Stomach (tissue), 8 donors: ENCODE measurements at regions not wholly inside any gene's neighbourhood (a gene's known extent, or its start where the extent isn't known, plus 50 kb on each side); places are given as distances from the start of the nearest gene placed in this dataset.

Experiments
- DNase-seq, 2 donors: peaks; one replicate each; pipeline versions ENCODE4 v3.0.0 to v3.0.0-alpha.2; 2013 to 2019
- H3K27ac ChIP-seq, 5 donors: fragments of 200-600 bp in 4 of 5; sonication (generic) in 4 of 5; one replicate each; pipeline ENCODE4 v1.5.1; 2013 to 2019; ENCODE audit warnings: mild to moderate bottlenecking in 1 of 5, moderate library complexity in 1 of 5
- H3K27me3 ChIP-seq, 3 donors: fragments of 200-600 bp; sonication (generic); one replicate each; pipeline ENCODE4 v1.5.1; 2017 to 2019; ENCODE audit warnings: mixed run types in 1 of 3
- H3K36me3 ChIP-seq, 4 donors: fragments of 200-600 bp; sonication (generic); 1 replicate in 3 of 4; 2 replicates in 1 of 4; pipeline ENCODE4 v1.5.1; 2016 to 2019
- H3K4me1 ChIP-seq, 4 donors: fragments of 200-600 bp; sonication (generic); one replicate each; pipeline ENCODE4 v1.5.1; 2016 to 2019
- H3K4me3 ChIP-seq, 4 donors: fragments of 200-600 bp; sonication (generic) in 3 of 4; one replicate each; pipeline ENCODE4 v1.5.1; 2016 to 2019; ENCODE audit warnings: mild to moderate bottlenecking in 1 of 4
- H3K9me3 ChIP-seq, 4 donors: fragments of 200-600 bp; sonication (generic); one replicate each; pipeline ENCODE4 v1.5.1; 2016 to 2019
- EP300 ChIP-seq: sonication (generic); formaldehyde crosslinking; IDR thresholded peaks from one replicate; pipeline ENCODE4 v1.6.1; 2017; ENCODE audit warnings: antibody characterized with exemption
- POLR2A ChIP-seq, 4 donors: fragments of 450-650 bp; IDR thresholded peaks; one replicate each; pipeline ENCODE4 v1.6.1; 2016; ENCODE audit warnings: antibody characterized with exemption in 4 of 4, control low read depth in 2 of 4, mild to moderate bottlenecking in 1 of 4, moderate library complexity in 1 of 4
- POLR2AphosphoS5 ChIP-seq, 3 donors: sonication (generic); formaldehyde crosslinking; IDR thresholded peaks; one replicate each; pipeline ENCODE4 v1.6.1; 2016; ENCODE audit warnings: antibody characterized with exemption in 3 of 3
- WGBS, 5 donors: extraction: QIAGEN DNeasy Blood & Tissue Kit in 3 of 5; methylation state at CpG; one replicate each; pipeline versions ENCODE4 v1.1.5 to v1.1.7; 2013 to 2018; 5-methylcytosine and 5-hydroxymethylcytosine counted together
- intact Hi-C: fragments of 100-400 bp; cut with DNase I; formaldehyde crosslinking; loops from one replicate; pipeline ENCODE4 v1.15.1; 2023; ENCODE audit warnings: low total_unique reads
- TF ChIP-seq, protein P1 (sequence below), 7 experiments: fragments of 450-650 bp in 4 of 7; fragments of 200-600 bp in 3 of 7; sonication (generic) in 3 of 7; IDR thresholded peaks; one replicate each; pipeline ENCODE4 v1.5.1; 2016 to 2019; ENCODE audit warnings: antibody characterized with exemption in 7 of 7, control low read depth in 2 of 7, mild to moderate bottlenecking in 1 of 7
- donor health status: healthy with polysubstance abuse.
- donor health status: Bipolar disorder and iron deficiency.
- donor health status: healthy.

DNA sequence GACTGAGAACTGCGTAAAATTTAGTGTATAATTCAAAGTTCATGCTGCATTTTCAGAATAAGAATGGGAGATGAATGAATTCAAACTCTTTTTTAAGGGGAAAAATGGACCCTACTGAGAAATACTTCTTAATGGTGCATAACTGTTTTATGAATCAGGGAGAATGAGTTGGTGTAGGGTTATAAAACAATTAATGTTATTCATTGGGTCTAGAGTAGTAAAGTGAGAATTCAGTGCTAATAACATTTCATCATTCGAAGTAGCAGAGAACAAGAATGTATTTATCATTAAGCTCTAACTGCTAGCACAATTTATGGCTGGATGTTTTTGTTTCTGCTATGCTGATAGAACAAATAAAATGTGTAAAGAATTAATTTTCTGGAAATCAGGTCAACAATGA, 310.2 kb downstream of the SLITRK5 start:
- Histone ChIP-seq H3K27ac (no peak overlapping the region), H3K4me1 (no peaks in the 10 kb centered on the region), H3K9me3 (peaks cover 0 to 14% (median 0%) of the 10 kb centered on the region in 4 donors), H3K27me3 (no peaks in the 10 kb centered on the region), H3K4me3 (no peak overlapping the region), H3K36me3 (no peaks in the 10 kb centered on the region)
- intact Hi-C loops: no loop called here
- no peak for DNase-seq
- WGBS, 5 donors: 69 to 81% (median 75%) methylated on average over 2 of the region's 2 CpGs
- TF ChIP-seq EP300 (no peak), POLR2A (IDR thresholded peaks at IDR 0.05) (no peak), POLR2AphosphoS5 (IDR thresholded peaks at IDR 0.05) (no peak)
- TF ChIP-seq, protein P1, sequence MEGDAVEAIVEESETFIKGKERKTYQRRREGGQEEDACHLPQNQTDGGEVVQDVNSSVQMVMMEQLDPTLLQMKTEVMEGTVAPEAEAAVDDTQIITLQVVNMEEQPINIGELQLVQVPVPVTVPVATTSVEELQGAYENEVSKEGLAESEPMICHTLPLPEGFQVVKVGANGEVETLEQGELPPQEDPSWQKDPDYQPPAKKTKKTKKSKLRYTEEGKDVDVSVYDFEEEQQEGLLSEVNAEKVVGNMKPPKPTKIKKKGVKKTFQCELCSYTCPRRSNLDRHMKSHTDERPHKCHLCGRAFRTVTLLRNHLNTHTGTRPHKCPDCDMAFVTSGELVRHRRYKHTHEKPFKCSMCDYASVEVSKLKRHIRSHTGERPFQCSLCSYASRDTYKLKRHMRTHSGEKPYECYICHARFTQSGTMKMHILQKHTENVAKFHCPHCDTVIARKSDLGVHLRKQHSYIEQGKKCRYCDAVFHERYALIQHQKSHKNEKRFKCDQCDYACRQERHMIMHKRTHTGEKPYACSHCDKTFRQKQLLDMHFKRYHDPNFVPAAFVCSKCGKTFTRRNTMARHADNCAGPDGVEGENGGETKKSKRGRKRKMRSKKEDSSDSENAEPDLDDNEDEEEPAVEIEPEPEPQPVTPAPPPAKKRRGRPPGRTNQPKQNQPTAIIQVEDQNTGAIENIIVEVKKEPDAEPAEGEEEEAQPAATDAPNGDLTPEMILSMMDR (IDR thresholded peaks at IDR 0.05): no peak

DNA sequence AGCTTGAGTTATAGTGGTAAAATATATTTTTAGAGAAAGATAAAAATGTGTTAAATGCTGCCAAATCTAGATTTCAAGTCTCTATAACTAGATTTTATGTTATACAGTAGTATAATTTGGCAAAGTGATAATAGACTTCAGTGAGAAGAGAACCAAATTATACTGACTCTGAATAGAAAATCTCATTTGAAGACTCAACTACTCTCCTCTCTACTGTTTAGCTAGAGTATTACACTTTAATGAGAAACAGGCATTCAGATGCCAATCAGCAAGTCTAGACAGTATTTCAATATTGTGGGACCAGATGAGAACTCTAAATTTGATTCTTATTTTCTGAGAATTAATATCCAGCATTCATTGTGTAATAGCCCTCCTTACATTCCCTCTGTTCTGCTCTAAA, 311.2 kb downstream of the SLITRK5 start:
- TF ChIP-seq POLR2A (IDR thresholded peaks at IDR 0.05): no peak
- TF ChIP-seq, protein P1 (IDR thresholded peaks at IDR 0.05): no peak
- Histone ChIP-seq H3K27ac (no peak overlapping the region), H3K4me1 (no peaks in the 10 kb centered on the region), H3K4me3 (no peak overlapping the region), H3K36me3 (no peaks in the 10 kb centered on the region), H3K9me3 (peaks cover 0 to 6% (median 0%) of the 10 kb centered on the region in 4 donors), H3K27me3 (no peaks in the 10 kb centered on the region)
- intact Hi-C loops: no loop called here
- DNase-seq: no peak

DNA sequence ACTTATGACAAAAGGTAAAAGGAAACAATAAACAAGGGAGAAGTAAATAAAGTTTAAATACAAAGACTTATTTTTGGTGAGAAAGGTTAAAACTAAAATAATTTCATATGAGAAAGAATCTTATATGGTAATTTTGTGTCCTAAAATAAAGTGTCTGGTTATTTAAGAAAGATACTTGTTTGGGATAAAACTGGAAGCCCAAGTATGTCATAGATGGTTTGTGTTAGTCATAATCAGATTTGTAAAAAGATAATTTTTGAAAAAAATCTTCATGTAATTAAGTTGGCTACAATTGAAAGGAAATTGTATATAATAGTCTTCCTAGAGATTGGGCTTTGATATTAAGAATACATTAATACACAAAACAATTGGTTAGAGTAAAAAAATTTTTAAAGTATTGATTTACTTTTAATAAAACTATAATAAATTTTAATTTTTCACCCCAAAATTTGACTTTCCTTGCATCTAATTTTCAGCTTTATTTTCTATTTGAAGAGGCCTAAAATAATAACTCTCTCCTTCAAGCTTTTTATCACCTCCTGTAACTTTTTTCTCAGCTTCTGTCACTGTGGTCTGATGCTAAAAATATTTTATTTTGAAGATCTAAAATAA, 315.6 kb downstream of the SLITRK5 start:
- no peak overlapping the region for H3K4me3 ChIP-seq
- no peak overlapping the region for H3K27ac ChIP-seq
- peaks cover 0 to 5% (median 0%) of the 10 kb centered on the region in 4 donors for H3K9me3 ChIP-seq
- DNase-seq: no peak
- H3K27me3 ChIP-seq: no peaks in the 10 kb centered on the region
- intact Hi-C loops: no loop called here
- no peaks in the 10 kb centered on the region for H3K36me3 ChIP-seq
- TF ChIP-seq POLR2AphosphoS5 (IDR thresholded peaks at IDR 0.05): no peak
- H3K4me1 ChIP-seq: no peaks in the 10 kb centered on the region

DNA sequence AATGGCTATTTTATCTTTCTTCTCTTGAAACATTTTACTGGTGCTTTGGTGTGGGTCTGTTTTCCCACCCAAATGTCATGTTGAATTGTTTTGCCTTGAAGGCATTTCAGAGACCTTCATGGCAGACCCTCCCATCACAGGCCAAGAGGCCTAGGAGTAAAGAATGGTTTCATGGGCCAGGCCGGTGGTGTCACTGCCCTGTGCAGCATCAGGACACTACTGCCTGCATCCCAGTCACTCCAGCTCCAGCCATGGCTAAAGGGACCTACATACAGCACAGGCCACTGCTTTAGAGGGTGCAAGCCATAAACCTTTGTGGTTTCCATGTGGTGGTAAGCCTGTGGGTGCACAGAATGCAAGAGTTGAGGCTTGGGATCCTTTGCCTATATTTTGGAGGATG, 326.9 kb downstream of the SLITRK5 start:
- DNase-seq: no peak
- 86 to 100% (median 95%) methylated on average over 1 of the region's 1 CpG for WGBS, 5 donors
- no peaks in the 10 kb centered on the region for H3K36me3 ChIP-seq
- intact Hi-C loops: no loop called here
- H3K9me3 ChIP-seq: peaks cover 0 to 5% (median 0%) of the 10 kb centered on the region in 4 donors
- H3K27ac ChIP-seq: no peak overlapping the region
- H3K4me1 ChIP-seq: no peaks in the 10 kb centered on the region
- H3K27me3 ChIP-seq: no peaks in the 10 kb centered on the region
- H3K4me3 ChIP-seq: no peak overlapping the region
- TF ChIP-seq POLR2AphosphoS5 (IDR thresholded peaks at IDR 0.05): no peak
- no peak for TF ChIP-seq EP300
- TF ChIP-seq POLR2A (IDR thresholded peaks at IDR 0.05): no peak
- TF ChIP-seq, protein P1 (IDR thresholded peaks at IDR 0.05): no peak

DNA sequence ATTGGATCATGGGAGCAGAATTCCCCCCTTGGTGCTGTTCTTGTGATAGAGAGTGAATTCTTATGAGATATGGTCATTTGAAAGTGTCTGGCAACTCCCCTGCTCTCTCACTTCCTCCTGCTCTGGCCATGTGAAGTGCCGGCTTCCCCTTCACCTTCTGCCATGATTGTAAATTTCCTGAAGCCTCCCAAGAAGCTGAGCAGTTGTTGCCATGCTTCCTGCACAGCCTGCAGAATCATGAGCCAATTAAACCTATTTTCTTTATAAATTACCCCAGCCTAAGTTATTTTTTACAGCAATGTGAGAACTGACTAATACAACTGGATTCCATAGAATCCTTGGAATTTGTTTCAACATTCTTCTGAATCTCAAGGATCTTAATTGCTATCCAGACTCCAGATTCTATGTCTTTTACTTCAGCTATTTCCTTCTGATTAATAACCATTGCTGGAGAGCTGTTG, 328.1 kb downstream of the SLITRK5 start:
- Histone ChIP-seq H3K4me3 (no peak overlapping the region), H3K27me3 (no peaks in the 10 kb centered on the region), H3K27ac (no peak overlapping the region), H3K36me3 (no peaks in the 10 kb centered on the region), H3K4me1 (no peaks in the 10 kb centered on the region), H3K9me3 (peaks cover 0 to 5% (median 0%) of the 10 kb centered on the region in 4 donors)
- peak in 1 of 2 donors; percentile 6 for DNase-seq
- intact Hi-C loops: no loop called here
- no peak for TF ChIP-seq POLR2A (IDR thresholded peaks at IDR 0.05)
- no peak for TF ChIP-seq EP300
- TF ChIP-seq, protein P1 (IDR thresholded peaks at IDR 0.05): no peak
- TF ChIP-seq POLR2AphosphoS5 (IDR thresholded peaks at IDR 0.05): no peak
- 64 to 88% (median 80%) methylated on average over 1 of the region's 1 CpG for WGBS, 5 donors
